Breast epithelium (tissue), 3 donors: ENCODE measurements at regions not wholly inside any gene's neighbourhood (a gene's known extent, or its start where the extent isn't known, plus 50 kb on each side); places are given as distances from the start of the nearest gene placed in this dataset.

Source experiments
- CTCF ChIP-seq, 3 donors: fragments of 450-650 bp; IDR thresholded peaks; one replicate each; pipeline ENCODE4 v1.5.1; 2016 to 2017; ENCODE audit warnings: antibody characterized with exemption in 3 of 3, mild to moderate bottlenecking in 3 of 3, moderate library complexity in 3 of 3
- POLR2A ChIP-seq: fragments of 450-650 bp; IDR thresholded peaks from one replicate; pipeline ENCODE4 v1.6.1; 2016; ENCODE audit warnings: antibody characterized with exemption, mild to moderate bottlenecking, moderate library complexity

DNA sequence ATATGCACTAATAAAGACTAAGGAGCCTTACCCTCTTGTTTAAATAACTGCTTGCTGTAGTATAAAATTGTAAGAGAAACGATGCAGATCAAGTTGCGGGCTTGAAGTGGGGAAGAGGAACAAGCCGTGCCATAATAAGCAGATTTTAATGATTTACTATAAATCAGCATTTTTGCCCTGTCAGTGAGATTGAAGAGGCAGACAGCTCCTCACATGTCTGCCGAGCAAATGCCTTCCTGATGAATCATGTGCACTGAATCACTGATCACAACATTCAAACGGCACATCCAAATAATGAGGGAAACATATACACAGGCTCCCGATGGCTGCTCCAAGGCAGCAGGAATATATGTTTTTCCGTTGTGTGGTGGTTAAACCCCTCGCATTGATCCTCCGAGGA, 282.9 kb downstream of the TSHZ3 start:
- TF ChIP-seq POLR2A (no peak), CTCF (IDR thresholded peaks at IDR 0.05) (no peak)
